ENCODE measurements at regions not wholly inside any gene's neighbourhood (a gene's known extent, or its start where the extent isn't known, plus 50 kb on each side); places are given as distances from the start of the nearest gene placed in this dataset.

DNA sequence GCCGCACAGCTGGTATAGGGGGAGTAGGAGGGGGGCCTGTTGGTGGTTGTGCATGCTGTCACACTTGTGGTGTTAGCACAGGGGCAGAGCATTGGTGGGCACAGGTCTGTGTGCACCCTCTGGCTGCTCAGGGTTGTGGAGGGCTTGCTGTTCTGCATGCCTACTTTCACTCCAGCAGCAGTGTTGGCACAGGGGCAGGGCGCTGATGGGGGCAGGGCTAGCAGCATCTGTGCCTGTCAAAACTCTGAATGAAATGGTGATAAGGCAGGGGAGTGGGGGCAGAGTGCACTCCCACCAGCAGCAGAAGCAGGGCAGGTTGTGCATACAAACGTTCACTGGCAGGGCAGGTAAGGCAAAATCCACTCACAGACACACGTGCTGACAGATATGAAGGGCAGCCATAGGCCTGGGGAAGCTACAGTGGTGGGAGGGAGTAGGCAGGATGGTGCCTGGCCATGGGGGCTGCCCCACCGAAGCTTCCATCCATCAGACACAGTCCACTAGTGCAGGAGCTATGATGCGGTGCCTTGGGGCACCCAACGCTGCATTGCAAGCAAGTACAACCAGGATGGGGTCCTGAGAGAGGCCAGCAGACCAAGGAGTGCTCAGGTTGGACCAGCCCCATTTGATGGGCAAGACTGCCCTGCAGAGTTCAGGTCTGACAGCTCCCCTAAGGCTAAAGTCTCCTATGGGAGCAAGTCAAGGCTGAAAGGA, 160.7 kb upstream of the SPANXC start:
- intact Hi-C loops (cut with DNase I), result no loop called here
- Histone ChIP-seq H3K4me1 (no peaks in the 10 kb centered on the region), H3K27ac (no peak overlapping the region), H3K4me3 (no peak overlapping the region), H3K27me3 (peaks cover 0 to 6% (median 0%) of the 10 kb centered on the region in 4 donors), H3K9me3 (no peaks in the 10 kb centered on the region), H3K36me3 (no peaks in the 10 kb centered on the region)
- FAIRE-seq (no peak), ATAC-seq (no peak), DNase-seq (peak in 2 of 6 donors; percentile 5 to 31)
- 40 to 42% methylated on average over 7 of the region's 7 CpGs for WGBS, 2 donors
- TF ChIP-seq, protein P1, sequence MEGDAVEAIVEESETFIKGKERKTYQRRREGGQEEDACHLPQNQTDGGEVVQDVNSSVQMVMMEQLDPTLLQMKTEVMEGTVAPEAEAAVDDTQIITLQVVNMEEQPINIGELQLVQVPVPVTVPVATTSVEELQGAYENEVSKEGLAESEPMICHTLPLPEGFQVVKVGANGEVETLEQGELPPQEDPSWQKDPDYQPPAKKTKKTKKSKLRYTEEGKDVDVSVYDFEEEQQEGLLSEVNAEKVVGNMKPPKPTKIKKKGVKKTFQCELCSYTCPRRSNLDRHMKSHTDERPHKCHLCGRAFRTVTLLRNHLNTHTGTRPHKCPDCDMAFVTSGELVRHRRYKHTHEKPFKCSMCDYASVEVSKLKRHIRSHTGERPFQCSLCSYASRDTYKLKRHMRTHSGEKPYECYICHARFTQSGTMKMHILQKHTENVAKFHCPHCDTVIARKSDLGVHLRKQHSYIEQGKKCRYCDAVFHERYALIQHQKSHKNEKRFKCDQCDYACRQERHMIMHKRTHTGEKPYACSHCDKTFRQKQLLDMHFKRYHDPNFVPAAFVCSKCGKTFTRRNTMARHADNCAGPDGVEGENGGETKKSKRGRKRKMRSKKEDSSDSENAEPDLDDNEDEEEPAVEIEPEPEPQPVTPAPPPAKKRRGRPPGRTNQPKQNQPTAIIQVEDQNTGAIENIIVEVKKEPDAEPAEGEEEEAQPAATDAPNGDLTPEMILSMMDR (IDR thresholded peaks at IDR 0.05), result no peak

DNA sequence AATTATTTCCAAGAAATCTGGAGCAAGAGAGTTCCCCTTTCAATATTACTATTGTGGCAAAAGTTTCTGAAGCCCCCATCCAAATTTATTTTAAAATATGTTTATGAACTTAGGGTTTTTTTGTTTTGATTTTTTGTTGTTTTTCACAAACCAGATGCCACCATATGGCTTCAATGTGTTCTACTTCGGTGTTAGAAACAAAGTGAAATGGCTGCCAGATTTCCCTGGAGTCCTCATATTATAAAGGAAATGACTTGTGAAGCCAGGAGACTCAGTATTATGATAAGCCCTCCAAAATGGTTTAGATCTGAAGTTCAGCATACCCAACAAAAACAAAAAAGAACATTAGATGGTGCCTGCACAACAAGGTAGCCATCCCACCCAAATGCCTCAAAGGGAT, 154.2 kb upstream of the SPANXC start:
- H3K27me3 ChIP-seq, result no peaks in the 10 kb centered on the region
- H3K27ac ChIP-seq, result no peak overlapping the region
- no peak for ATAC-seq
- no peaks in the 10 kb centered on the region for H3K9me3 ChIP-seq
- no peak for FAIRE-seq
- no peak for DNase-seq
- TF ChIP-seq, protein P1 (IDR thresholded peaks at IDR 0.05), result no peak
- H3K36me3 ChIP-seq, result no peaks in the 10 kb centered on the region
- 61 to 66% methylated on average over 1 of the region's 1 CpG for WGBS, 2 donors
- H3K4me3 ChIP-seq, result no peak overlapping the region
- intact Hi-C loops (cut with DNase I), result no loop called here
- H3K4me1 ChIP-seq, result no peaks in the 10 kb centered on the region

- FAIRE-seq, result no peak
Measured at GRCh38 chrX:141375011-141375760, 132.9 kb upstream of the SPANXC start.

DNA sequence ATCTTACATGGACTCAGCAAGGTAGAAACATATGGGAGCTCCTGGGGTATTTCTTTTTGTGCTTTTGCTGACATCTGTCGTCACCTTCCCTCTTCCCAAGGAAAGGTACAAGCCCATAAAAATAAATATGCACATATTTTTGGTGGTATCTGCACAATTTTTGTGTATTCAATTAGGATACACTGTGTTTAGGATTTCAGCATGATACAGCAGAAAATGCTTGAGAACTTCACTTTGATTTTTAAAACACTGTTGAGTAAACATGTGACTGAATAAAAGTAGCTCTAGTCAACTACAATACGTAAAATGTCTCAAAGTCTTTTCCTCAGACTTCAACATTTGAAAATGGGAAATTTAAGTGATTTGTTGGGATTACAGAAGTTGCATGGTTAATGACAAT, 99.4 kb upstream of the SPANXC start:
- peaks cover 0 to 4% (median 0%) of the 10 kb centered on the region in 4 donors for H3K27me3 ChIP-seq
- FAIRE-seq, result no peak
- TF ChIP-seq, protein P1 (IDR thresholded peaks at IDR 0.05), result no peak
- H3K9me3 ChIP-seq, result no peaks in the 10 kb centered on the region
- H3K36me3 ChIP-seq, result no peaks in the 10 kb centered on the region
- WGBS, 2 donors, result 60 to 70% methylated on average over 2 of the region's 2 CpGs
- no peak for DNase-seq
- no peak for ATAC-seq
- no peaks in the 10 kb centered on the region for H3K4me1 ChIP-seq
- no peak overlapping the region for H3K4me3 ChIP-seq
- no peak overlapping the region for H3K27ac ChIP-seq
- intact Hi-C loops (cut with DNase I), result no loop called here

More at GRCh38 chrX:141375011-141375760, 132.9 kb upstream of the SPANXC start:
- ATAC-seq (no peak), DNase-seq (no peak)
- H3K9me3 ChIP-seq, result no peaks in the 10 kb centered on the region
- H3K27ac ChIP-seq, result no peak overlapping the region
- intact Hi-C loops (cut with DNase I), result no loop called here
- no peaks in the 10 kb centered on the region for H3K27me3 ChIP-seq
- TF ChIP-seq, protein P1 (IDR thresholded peaks at IDR 0.05), result no peak
- 49 to 54% methylated on average over 2 of the region's 2 CpGs for WGBS, 2 donors
- no peaks in the 10 kb centered on the region for H3K4me1 ChIP-seq
- no peaks in the 10 kb centered on the region for H3K36me3 ChIP-seq
- H3K4me3 ChIP-seq, result no peak overlapping the region

- H3K27ac ChIP-seq, result no peak overlapping the region
- H3K4me1 ChIP-seq, result no peaks in the 10 kb centered on the region
- H3K36me3 ChIP-seq, result no peaks in the 10 kb centered on the region
- ATAC-seq (no peak), DNase-seq (no peak), FAIRE-seq (no peak)
- H3K4me3 ChIP-seq, result no peak overlapping the region
- WGBS, 2 donors, result 16 to 39% methylated on average over 5 of the region's 5 CpGs
- TF ChIP-seq, protein P1 (IDR thresholded peaks at IDR 0.05), result no peak
- no peaks in the 10 kb centered on the region for H3K9me3 ChIP-seq
- peaks cover 0 to 4% (median 0%) of the 10 kb centered on the region in 4 donors for H3K27me3 ChIP-seq
- intact Hi-C loops (cut with DNase I), result no loop called here
Measured at GRCh38 chrX:141341341-141341740, 99.0 kb upstream of the SPANXC start.

Measured in pancreas (tissue), 10 donors.